ENCODE measurements at regions not wholly inside any gene's neighbourhood (a gene's known extent, or its start where the extent isn't known, plus 50 kb on each side); places are given as distances from the start of the nearest gene placed in this dataset.

DNA sequence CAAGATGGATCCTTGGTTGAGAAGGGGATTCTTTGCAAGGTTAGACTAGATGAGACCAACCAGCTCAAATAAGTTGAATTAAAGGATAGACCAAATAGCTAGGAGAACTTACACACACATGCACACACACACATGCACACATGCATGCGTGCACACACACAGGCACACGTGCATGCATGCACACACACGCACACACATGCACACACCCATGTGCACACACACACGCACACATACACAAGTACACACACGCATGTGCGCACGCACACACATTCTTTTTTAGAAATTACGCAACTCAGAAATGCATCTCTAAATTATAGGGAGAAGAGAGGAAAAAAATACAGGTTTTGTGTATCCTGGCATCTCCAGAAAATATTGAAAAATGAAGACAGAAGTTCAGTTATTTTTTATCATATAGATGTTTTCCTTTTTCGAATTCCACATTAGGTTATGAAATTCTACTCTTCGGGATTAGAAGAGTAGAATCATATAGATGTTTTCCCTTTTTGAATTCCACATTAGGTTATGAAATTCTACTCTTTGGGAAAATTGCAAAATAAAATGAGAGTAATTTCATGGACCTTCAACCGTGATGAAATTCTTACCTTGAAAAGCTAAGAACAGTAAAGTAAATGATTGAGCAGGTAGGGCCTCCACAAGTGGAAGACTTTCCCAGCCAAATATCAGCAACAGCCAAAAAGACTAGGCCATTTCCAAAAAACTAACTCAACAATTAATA, 243.2 kb upstream of the USP25 start:
- DNase-seq, result no peak

DNA sequence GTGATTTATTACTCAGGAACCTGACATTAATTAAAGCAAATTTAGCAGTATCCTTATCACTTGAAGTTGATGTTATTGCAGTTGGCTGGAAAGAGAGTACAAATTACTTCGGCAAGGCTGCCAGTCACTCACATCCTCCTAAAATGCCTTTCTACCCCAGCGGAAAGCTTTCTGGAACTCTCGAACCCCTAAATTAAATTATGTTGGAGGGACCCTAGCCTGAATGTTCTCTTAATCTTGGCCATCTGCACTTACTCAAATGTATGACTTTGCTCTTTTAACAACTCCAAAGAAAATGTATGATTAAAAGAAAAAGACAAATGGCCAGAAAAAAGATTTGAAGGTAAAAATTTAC, 242.6 kb upstream of the USP25 start:
- DNase-seq, result no peak

DNA sequence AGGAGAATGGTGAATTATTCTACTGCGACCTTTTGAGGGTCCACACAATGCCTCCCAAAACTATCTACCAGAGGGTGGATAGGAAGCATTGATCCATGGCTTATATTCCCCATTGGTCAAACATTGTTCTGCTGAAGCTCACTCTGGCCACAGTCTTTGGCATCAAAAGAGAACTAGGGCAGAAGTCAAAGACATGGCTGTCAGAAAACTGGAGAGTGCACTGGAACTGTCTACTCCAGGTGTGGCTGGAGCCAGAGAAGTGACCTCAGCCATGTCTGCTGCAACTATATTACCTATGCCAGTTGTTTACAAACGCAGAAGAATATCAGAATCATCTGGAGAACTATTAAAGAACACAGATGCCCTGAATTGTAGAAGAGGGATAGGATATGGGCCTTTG, 238.7 kb upstream of the USP25 start:
- DNase-seq, result no peak

DNA sequence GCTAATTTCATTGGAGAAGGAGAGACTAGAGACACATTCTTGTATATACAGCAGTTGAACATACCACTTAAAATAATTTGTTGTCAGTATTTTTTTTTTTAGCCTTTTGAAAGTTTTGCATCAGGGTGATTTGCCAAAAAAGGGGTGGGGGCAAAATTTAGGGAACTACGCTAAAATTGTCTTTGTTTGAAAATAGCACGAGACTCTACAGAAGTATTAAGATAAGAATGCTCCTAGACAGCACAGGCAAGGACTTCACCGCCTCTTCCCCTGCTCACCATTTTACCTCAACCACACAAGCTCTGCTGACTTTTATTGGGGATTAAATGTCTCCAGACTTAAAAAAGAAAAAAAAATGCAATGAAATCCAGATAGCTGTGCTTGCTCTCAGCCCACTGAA, 236.1 kb upstream of the USP25 start:
- DNase-seq, result no peak

DNA sequence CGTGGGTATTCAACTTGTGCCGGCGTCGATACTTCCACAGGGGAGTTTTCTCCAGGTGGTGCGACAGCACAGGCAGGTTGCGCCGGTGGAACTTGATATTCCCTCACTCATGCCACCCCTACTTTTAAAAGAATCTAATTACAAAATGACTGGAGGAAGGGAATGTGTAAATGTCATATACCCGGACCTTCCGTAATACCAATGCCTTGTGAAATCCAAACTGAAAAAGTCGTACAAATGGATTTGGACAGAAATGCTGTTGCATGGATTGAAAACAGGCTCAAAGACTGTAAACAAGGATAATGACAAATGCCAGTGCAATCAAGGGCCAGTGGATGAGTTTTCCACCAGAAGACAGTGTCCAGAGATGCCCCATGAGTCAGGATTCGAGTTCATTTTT, 235.3 kb upstream of the USP25 start:
- DNase-seq, result no peak

DNA sequence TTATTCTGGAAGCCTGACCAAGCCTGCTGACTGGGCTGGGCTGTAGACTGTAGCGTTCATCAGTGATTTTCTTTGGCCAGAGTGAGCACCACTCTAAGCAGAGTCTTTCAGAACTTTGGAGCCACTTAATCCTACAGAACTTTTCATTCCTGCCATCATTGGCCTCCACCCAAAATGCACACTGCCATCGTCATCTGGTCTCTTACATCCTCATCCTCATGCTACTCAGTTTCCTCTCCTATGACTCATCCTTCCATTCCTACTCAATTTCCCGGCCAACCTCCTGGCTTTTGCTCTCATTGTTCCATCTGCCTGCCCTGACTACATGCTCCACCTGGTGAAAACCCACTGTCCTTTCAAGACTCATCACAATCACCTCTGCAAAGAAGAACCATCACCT, 233.8 kb upstream of the USP25 start:
- no peak for DNase-seq

DNA sequence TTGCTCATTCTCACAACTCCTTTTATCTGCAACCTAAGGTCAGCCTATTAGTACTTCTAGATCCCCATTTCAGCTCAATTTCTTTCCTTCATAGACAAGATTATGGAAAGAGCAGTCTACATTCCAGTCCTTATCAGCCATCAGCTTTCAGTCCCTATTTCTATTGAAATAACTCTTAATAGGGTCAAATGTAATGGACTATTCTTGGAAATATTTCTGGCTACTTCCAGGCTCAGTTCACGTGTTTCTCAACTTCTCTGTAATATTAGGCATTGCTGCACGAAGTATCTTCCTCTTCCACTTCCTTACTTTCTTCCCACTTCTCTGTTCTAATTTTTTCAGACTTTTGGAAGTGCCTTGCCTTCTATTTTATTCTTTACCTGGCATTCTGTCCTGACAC, 232.9 kb upstream of the USP25 start:
- DNase-seq, result peak; percentile 42 to 69

DNA sequence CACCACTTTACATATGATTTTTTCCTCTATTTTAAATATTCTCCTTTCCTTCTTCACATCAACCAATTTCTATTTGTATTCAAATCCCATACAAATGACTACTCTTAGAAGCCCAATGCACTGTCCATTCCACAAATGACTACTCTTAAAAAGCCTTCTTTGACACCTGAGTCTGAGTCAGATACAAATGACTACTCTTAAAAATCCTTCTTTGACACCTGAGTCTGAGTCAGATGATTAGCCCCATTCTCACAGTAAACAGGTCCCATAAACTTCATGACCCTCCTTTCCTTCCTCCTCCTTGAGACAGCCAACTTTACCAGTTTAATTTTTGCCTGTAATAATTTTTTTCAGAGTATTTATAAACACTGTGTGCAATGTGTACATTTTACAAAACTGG, 231.3 kb upstream of the USP25 start:
- no peak for DNase-seq

- DNase-seq, result no peak
These were observed 223.7 kb upstream of the USP25 start for GRCh38 chr21:15506086-15506485.

- no peak for DNase-seq
These were observed 221.2 kb upstream of the USP25 start for GRCh38 chr21:15508554-15508953.

DNA sequence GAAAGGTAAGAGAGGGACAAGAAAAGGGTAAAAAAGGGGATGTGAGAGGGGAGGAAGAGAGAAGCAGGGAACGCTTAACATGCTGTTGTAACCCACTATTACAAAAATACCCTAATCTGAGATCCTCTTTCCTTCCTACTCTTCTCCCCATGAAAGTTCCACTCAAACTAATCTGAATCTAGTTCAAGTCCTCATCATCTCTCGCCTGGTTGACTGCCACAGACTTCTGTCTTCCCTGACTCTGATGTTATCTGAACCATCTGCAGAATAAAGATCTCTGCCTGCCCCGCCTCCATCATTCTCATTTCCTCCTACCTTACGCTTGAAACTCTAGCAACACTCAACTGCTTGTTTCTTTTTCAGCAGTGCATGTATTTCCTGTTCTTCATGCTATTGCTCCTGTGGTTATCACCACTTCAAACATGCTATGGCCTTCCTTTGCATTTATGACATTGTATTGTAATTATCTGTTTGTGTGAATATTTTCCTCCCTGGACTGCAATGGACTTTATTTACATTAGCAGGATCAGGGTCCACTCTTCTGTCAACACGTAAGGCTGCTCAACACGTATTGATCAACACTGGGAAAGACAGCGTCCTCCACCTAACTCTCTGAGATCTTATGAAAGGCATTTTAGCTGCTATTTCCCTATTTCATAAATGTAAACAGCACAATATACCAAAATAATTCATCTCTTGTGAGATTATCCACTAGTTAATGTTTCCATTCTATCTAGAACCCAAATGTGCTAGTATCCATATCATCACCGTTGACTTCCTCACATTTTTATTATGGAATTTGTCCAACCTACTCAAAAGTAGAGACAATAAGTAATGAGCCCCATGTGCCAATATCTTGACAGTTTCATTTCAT, 215.5 kb upstream of the USP25 start:
- DNase-seq, result peak; percentile 7 to 33

GRCh38 chr21:15515908-15516307, 213.9 kb upstream of the USP25 start:
- no peak for DNase-seq

DNA sequence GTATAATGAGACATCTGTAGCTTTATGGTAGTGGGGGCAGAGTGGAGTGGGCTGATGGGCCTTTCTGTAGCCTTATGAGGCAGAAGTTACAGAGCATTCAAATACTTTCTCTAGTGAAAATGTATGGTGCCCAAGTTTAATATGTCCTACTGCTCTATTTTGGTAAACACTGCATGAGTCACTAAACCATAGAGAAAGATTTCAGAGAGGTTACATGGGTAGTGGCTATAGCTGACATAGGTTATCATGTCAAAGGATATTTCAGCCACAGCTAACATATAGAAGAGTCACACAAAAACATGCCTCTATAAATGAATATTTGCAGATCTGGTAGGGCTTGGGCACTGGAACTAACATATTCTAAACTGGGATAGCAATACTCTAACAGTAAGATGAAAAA, 212.4 kb upstream of the USP25 start:
- DNase-seq, result no peak

DNA sequence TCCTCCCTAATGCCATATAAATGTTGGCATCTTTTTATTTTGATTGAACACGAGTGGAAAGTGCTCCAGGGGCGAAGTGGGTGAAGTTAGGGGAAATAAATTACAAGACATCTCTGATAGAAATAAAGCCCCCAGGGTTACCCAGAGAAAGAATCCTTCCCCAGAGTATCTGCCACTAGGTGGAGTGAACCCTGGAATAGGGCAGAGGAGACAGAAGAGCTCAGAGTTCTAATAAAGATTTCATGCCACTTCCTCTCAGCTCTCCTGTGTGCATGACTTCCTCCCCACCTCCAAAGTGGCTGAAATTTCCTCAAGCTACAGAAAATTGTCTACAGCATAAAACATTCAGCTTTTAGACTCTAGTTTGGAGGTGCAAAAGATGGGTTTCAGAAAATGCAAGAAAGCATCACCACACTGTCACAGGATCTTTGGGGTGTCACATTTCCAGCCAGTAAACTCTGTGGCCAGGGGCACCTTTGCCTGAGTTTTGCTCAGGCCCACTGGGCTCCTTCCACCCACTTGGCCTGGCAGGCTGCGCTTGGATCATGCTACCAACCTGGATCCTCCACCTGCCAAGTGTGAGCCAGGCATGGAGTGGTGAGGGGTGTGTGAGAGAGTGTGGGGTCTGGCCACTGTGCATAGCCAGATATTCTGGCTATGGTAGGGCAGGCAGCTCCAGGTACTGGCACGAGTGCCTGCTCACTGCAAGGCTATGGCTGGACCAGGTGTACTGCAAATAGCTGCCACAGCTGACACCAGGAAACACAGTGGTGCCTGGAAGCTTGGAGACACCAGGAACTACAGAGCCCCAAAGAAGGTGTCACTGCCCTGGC, 208.8 kb upstream of the USP25 start:
- no peak for DNase-seq

DNA sequence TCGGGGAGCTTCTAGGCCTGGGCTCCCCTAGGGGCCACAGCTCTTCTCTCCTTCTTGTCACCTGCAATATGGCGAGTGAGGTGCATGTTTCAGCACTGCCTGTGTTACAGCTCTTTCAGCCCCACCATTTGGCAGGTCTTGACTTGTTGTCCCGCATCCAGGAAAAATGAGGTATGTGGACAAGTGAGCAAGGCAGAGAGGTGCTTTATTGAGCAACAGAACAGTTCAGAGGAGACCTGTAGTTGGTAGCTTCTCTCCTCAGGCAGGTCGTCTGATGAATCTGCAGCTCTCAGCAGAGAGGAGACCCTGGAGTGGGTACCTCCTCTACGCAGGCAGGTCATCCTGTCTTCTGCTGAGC, 208.2 kb upstream of the USP25 start:
- no peak for DNase-seq

DNA sequence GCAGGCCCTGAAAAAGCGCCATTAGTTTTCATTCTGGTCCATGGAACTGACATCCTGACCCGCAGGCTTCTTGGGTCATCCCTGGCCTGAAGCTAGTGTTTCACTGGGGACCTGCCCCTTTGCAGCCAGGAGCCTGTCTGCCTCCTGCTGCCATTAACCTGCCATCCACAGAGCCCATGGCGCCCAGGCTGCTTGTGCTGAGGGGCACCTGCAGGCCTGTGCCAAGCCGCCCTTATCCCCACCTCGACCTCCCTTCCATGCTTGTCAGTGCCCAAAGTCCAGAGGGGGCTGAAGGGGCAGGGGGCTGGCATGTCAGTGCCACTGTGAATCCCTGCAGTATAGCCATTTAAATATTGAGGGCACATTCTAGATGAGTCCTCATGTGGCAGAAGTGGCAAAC, 207.6 kb upstream of the USP25 start:
- no peak for DNase-seq

GRCh38 chr21:15524855-15525254, 204.9 kb upstream of the USP25 start:
- DNase-seq, result no peak

DNA sequence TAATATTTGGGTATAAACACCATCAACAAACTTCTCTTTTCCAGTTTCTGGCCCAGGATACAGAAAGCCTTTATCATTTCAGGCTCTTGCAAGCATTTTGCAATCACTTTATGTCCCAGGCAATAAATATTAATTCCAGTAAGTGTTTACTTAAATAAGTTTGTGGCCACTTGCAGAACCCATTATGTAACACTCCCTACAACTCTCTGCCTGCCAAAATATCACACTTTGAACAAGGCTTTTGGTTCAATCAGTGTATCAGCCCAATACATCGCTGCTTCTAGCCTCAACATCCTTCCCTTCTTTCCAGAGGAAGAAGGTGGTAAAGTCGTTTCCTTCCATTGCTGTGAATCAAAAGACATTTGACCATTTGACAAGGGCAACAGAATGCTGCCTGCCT, 203.0 kb upstream of the USP25 start:
- no peak for DNase-seq

DNA sequence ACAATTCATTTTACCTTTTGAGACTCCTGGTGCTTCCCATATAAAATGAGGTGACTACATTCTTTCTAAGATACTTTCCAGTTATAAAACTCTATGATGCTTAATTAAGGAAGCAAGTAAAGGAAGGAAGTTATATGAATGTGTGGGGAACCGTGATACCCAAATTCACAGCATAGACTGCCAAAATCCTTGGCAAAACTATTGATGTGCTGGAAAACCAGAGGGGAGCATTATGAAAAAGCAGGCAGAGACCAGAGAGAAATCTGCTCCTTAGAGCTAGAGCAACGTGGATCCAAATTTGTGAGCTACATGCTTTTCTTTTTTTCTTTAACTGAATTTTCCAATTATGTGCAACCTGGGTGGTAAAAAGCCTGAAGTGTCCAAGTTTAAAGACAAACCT, 201.4 kb upstream of the USP25 start:
- DNase-seq, result no peak

- DNase-seq, result no peak
These were observed 197.8 kb upstream of the USP25 start for GRCh38 chr21:15531986-15532385.

GRCh38 chr21:15533618-15534017, 196.2 kb upstream of the USP25 start:
- no peak for DNase-seq

GRCh38 chr21:15534450-15534886, 195.3 kb upstream of the USP25 start:
- peak; percentile 2 to 31 for DNase-seq

DNA sequence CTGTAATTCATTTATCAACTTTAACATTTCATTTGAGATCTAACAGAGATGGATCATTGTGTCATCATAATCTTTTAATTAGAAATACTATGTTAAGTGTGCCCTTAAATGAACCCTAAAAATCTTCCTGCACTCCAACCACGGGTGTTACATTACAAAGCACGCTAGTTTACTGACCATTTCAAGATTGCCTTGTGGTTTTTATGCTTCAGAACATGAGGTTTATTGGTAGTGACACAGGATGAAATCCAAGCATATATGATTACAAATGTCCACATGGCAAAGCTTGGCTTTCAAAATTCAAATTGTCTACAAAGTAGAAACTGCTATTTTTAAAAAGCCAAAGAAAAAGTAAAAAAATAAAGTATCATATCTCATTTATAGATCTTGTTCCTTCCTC, 190.4 kb upstream of the USP25 start:
- DNase-seq, result no peak
